Right ventricle myocardium superior (tissue), 1 donor: ENCODE measurements at regions not wholly inside any gene's neighbourhood (a gene's known extent, or its start where the extent isn't known, plus 50 kb on each side); places are given as distances from the start of the nearest gene placed in this dataset.
A peak's percentile ranks its signal among the peaks of the same experiment; 100 is the strongest.
"Not testable (repeated sequence)": the region's sequence is repeated elsewhere in the genome, so short reads cannot be mapped to it uniquely, and the experiment has no call there.

Experiments
- ATAC-seq: fragments of 200-7000 bp; cut with Tn5 transposase; one replicate; pipeline ENCODE4 v1.9.1; 2020; ENCODE audit warnings: mild to moderate bottlenecking; ENCODE audit not compliant: poor library complexity
- DNase-seq: peaks from one replicate; pipeline ENCODE4 v3.0.0-alpha.2; 2020
- intact Hi-C: fragments of 100-400 bp; cut with DNase I; formaldehyde crosslinking; loops from one replicate; pipeline ENCODE4 v1.11.2; 2022
- donor health status: DM: no; HTN: yes; CAD: no; lungs with severe emphysema.

DNA sequence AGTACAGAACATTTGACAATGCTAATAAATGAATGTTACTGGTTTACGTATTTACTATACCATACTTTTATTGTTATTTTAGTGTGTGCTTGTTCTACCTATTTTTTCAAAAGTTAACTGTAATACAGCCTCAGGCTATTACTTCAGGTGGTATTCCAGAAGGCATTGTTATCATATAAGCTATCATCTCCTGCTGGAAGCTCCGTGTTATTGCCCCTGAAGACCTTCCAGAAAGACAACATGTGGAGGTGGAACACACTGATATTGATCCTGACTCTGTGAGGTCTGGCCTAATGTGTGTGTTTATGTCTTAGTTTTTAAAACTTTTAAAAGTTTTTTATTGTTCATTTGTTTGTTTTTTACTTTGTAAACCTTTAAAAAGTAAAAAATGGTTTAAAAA lies 509.8 kb upstream of the SPRY2 start:
- DNase-seq (no peak), ATAC-seq (no peak)
- intact Hi-C loops, result no loop called here

DNA sequence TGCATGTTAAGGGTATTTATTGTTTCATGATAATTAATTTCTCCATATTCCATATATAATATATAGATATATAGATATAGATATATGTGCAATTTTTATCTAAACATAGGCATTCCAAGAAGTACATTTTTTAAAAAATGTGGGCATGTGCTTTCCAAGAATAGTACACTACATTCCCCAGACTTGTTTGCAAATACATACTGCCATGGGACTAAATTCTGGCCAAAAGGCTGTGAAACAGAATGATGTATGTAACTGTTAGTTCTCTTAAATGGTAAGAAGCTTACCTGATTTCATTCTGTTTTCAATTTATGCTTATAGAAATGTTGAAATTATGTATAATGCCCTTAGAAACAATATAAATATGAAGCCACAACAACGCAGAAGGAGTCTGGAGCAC lies 503.2 kb upstream of the SPRY2 start:
- intact Hi-C loops, result no loop called here
- DNase-seq (no peak), ATAC-seq (no peak)

DNA sequence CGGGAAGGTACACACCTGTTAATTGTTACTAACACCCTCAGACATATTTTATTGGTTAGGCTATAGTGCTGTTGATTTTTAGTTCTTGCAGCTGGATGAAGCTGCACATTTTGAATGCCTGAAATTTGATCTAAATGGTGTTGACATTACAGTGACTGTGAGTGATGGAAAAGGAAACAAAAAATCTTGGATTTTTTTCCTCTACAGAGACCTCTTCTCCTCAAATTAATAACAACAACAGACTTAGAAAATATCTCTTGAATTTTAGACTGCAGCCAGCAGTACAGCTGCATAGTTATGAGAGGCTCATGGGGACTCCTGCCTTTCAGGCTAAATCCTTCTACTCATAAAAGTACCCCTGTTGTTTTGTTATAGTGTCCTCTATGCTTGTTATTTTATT lies 500.5 kb upstream of the SPRY2 start:
- intact Hi-C loops, result no loop called here
- ATAC-seq (peak; percentile 53), DNase-seq (no peak)

DNA sequence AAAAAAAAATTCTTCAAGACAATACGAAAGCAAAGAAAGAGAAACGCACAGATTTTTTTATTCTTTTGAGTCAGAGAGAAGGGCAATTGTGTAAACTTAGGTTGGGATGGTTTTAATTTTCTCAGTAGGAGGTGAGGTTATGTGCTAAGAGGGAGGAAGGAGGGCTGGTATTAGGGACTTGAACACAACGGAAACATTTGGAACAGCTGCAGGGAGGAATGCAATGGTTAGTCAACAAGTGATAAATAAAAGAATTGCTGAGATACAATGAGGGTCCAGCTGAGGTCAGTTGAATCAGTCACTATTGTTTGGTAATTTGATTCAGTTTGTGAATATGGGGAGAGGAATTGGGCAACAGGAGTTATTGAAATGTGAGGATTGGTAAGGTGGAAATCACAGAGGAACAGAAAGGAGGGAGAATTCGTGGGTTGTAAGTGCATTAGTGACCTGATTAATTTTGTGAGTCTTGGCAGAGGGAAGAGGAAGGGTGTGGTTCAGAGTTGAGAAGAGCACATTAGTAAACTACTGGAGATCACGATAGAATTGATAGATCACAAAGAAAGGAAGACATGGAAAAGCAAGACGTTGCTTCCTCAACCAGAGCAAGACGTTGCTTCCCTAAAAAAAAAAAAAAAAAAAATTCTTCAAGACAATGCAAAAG lies 499.5 kb upstream of the SPRY2 start:
- intact Hi-C loops, result no loop called here
- DNase-seq (no peak), ATAC-seq (peak; percentile 80)

DNA sequence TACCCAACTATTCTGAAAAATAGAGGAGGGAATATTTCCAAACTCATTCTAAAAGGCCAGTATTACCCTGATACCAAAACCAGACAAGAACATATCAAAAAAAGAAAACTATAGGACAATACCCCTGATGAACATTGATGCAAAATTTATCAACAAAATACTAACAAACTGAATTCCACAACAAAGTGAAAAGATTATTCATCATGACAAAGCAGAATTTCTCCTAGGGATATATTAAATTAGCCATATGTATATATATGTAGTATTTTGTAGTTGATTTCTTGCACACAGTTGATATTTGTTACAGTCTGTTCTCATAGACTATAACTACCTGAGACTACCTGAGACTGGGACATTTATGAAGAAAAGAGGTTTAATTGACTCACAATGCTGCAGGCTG lies 495.0 kb upstream of the SPRY2 start:
- ATAC-seq (no peak), DNase-seq (no peak)
- intact Hi-C loops, result no loop called here

DNA sequence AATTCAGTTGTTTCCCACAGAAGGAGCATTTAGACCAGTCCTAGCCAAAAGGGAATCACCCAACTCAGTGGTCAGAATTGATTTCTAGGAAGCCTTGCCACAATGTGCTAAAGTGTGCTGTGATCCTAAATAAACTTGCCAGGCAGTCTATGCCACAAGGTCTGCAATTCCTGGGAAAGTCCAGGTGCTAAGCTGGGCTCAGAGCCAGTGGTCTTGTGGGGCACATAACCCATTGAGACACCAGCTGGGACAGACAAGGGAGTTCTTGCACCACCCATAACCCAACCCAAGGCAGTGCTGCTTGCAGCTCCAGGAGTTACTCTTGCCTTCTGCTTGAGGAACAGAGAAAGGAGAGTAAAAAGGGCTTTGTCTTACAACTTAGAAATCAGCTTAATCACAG lies 489.5 kb upstream of the SPRY2 start:
- DNase-seq, result no peak
- intact Hi-C loops, result no loop called here
- no peak for ATAC-seq

DNA sequence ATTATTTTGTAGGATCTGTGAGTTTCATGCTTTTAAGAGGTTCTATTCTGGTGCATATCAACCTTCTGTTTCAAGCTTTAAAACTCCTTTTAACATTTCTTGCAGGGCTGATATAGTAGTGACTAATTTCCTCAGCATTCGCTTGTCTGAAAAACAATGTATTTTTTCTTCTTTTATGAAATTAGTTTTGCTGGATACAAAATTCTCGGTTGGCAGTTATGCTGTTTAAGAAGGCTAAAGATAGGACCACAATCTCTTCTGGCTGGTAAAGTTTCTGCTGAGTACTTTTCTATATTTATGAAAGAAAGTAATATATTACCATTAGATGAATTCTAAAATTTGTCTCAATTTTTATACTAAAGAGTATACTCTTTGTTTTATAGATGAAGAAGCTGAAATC lies 487.8 kb upstream of the SPRY2 start:
- DNase-seq (no peak), ATAC-seq (no peak)
- intact Hi-C loops, result no loop called here

DNA sequence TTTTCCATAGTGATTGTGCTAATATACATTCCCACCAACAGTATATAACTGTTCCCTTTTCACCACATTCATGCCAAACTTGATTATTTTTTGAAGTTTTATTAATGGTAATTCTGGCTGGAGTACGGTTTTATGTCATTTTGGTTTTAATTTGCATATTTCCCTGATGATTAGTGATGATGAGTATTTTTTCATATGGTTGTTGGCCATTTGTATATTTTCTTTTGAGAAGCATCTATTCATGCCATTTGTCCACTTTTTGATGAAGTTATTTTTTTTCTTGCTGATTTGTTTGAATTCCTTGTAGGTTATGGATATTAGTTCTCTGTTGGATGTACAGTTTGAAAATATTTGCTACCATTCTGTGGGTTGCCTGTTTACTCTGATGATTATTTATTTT lies 484.4 kb upstream of the SPRY2 start:
- no peak for DNase-seq
- ATAC-seq, result no peak
- intact Hi-C loops, result no loop called here

DNA sequence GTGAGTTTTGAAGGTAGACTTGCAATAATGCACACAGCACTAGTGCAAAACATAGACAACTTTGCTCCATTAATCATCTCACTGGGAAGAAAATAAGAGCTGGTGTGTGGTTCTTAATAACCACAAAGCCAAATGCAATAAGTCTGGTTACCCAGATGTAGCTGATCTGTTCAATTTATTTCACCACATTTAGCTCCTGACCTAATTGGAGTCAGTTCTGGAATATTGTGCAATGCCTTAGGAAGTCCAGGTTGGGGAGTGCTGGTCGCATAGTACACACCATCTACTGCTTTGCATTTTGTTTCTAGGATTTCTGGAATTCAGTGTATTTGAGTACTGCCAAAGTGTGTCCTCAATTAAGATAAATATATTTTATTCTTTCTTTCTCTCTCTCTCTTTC lies 483.3 kb upstream of the SPRY2 start:
- intact Hi-C loops, result no loop called here
- ATAC-seq, result peak; percentile 95
- DNase-seq, result no peak

DNA sequence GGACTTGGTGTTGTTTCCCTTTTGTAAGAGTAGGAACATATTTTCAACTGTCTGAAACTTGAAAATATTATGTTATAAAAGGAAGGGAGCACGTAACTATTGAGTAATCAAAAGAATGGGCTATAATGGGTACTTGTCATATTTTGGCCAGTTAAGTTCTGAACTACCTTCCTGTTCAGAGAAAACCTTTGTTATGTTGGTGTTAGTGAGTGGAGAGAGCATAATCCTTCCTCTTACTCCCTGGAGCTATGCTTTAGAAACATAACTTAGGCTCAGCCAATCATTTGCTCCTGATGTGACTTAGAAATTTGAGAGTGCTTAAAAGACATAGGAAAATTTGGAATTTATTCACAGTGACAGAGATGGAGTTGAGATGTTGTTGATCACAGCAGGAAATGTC lies 482.5 kb upstream of the SPRY2 start:
- no peak for DNase-seq
- intact Hi-C loops, result no loop called here
- ATAC-seq, result peak; percentile 31

DNA sequence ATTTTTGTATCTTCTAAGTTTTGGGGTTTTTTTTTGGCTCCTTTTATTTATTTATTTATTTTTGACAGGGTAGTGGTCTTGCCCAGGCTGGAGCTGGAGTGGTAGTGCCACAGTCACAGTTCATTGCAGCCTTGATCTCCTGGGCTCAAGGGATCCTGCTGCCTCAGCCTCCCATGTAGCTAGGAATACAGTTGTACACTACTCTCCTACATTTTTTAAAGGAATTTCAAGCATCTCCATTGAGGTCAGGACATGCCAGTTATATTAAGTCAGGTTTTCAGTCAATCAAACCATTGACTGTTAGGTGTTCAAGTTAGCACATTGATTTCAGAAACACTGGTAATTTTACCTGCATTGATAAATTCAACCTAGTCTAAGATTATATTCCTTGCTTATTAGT lies 480.5 kb upstream of the SPRY2 start:
- intact Hi-C loops, result no loop called here
- ATAC-seq (no peak), DNase-seq (no peak)

DNA sequence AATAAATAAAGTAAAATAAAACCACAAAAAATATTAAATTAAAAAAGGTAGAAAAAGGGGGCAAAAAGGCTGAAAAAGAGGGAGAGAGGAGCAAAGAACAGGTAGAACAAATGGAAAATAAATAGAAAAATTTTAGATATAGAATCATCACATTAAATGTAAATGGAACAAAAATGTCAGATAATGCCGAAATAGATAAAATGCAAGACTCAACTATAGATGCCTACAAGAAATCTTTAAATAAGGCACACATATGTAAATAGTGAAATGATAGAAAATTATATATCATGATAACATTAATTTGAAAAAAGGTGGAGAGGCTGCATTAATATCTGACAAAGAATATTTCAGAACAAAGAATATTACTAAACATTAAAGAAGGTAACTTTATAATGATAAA lies 477.1 kb upstream of the SPRY2 start:
- intact Hi-C loops, result no loop called here
- no peak for DNase-seq
- no peak for ATAC-seq

DNA sequence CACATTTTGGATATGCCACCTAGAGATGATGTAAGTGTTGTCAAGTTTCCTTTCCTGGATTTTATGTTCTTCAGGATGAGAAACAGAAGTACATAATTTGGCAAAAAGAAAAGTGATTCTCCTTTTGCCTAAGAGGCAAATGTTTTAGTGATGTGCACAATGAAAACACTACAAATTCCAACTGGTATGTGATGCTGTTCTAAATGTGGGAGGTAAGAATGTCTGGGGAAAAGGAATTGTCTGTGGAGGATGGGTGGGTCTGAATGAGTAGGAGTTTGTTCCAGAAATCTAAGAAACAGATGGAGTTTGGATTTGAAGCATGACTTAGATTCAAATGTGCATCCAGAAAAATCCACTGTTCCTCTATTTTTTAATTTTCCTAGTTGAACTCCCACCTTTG lies 473.6 kb upstream of the SPRY2 start:
- peak; percentile 64 for ATAC-seq
- intact Hi-C loops, result no loop called here

DNA sequence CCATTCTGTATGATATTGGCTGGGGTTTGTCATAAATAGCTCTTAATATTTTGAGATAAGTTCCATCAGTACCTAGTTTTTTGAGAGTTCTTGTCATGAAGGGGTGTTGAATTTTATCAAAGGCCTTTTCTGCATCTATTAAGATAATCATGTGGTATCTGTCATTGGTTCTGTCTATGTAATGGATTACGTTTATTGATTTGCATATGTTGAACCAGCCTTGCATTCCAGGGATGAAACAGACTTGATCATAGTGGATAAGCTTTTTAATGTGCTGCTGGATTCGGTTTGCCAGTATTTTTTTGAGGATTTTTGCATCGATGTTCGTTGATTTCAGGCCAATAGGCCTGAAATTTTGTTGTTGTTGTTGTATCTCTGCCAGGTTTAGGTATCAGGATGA lies 469.4 kb upstream of the SPRY2 start:
- intact Hi-C loops, ATAC-seq: not testable (repeated sequence)

More for the DNA sequence above, 473.6 kb upstream of the SPRY2 start:
- DNase-seq, result no peak

DNA sequence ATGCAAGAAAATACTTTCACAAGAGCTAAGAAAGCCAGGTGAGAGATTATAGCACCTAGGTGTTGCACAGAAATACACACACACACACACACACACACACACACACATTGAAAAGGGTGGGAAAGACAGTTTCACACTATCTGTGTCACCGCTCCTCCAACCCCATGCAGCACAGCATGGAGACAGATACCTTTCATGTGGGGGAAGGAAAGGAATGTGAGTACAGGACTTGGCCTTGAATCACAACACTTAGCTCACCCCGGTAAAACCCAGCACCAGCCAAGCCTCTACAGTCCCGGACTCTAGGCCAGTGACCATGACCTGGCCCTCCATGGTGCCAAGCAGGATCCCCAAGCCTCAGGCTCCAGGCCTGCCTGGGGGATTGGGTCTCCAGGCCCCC lies 462.0 kb upstream of the SPRY2 start:
- no peak for DNase-seq

More for the DNA sequence above, 469.4 kb upstream of the SPRY2 start:
- DNase-seq, result not testable (repeated sequence)

DNA sequence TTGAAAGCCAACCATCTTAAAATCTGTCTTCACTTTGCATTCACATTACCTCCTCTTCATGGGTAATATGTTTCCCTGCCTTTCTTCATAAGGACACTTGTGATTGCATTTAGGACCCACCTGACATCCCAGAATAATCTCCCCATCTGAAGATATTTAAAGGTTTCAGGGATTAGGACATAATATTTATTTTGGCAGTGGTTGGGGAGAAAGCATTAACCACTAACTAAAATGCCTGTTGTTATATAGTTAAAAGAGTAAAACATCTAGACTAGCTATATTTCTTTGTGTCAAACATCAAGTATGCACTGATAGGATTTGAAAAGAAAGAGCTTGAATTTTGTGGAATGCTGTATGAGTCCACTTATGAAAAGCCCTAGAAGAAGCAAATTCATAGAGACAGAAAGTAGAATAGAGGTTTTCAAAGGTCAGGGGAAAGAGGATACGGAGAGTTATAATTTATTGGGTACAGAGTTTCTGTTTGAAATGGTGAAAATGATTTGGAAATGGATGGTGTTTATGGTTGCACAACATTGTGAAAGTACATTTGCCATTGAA lies 457.7 kb upstream of the SPRY2 start:
- intact Hi-C loops, result no loop called here
- ATAC-seq, result no peak

More for the DNA sequence above, 462.0 kb upstream of the SPRY2 start:
- no peak for ATAC-seq
- intact Hi-C loops, result no loop called here

DNA sequence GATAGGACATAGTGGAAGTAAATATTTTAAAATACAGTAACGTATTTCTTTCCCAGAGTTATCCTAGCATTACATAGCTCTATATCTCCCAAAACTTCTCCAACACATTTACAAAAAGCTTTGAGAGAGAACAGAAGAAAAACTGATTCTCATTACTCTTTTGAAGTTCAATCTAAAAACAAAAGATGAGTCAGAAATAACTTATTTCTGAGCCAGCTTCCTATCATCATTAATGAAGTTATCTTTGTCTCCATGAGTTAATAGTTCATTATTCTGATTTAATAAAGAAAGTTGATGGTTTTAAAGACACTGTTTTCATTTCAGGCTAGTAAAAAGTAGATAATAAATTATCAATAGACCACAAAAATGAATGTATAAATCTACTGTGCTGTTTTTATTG lies 446.7 kb upstream of the SPRY2 start:
- DNase-seq (no peak), ATAC-seq (no peak)
- intact Hi-C loops, result no loop called here

More for the DNA sequence above, 457.7 kb upstream of the SPRY2 start:
- no peak for DNase-seq

DNA sequence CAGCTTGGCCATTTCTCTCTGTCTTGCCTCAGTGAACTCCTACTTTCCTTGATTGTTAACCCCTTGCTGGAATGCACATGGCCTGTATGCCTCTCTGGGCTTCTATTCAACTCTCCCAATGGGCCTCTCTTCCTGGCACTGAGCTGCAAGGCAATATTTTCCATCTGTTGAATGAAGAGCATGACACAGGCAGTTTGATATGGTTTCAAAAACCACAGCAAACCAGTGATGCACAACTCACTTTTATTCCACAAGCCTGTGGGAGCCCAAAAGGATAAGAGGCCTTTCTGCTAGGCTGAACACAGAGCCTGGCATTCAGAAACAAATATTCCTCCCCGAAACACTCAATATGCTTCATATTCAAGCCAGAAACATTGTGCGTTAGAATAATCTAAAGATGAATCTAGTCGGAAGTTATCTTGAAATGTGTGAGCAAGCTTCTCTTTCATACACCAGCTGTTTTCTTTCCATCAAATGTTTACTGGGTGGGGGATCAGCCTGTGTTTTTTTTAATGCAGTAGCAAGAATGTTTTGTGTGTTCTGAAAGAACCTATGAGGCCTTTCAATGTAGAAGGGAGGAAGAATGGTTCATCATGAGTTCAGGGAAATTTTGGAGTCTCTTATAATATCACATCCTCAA lies 443.1 kb upstream of the SPRY2 start:
- DNase-seq (no peak), ATAC-seq (peak; percentile 71)
- intact Hi-C loops, result no loop called here

DNA sequence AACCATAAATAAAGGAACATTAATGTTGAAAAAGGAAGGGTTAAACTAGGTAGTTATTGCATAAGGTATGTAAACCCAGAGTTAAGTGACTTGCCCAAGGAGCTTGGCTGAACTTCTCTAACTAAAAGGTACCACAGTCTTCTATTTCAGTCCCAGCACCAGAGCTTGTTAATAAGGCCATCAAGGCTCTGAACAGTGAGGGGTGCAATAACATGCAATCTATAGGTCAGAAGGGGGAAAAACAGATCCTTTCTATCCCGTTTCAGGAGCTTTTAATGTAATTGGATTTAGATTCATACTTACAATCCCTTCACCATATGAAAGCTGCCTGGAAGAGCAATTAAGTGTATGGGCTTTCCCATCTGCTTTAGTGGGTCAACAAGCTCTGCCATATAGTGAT lies 441.5 kb upstream of the SPRY2 start:
- no peak for ATAC-seq
- DNase-seq, result no peak
- intact Hi-C loops, result no loop called here

DNA sequence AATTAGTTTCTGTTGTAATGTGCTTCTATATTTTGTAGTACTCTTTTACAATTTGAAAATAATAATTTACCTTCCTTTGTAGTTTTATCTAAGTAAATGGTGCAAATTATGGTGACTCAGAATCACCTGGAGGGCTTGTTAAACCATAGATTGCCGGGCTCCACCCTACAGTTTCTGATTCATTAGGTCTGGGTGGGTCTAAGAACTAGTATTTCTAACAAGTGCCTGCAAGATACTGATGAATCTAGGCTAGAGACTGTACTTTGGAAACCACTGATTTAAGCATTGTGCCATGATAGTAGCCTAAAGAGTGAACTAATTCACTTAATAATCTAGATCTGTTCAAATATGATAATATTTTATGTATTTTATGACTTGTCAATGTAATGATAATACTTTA lies 437.4 kb upstream of the SPRY2 start:
- DNase-seq, result no peak
- intact Hi-C loops, result no loop called here
- no peak for ATAC-seq

DNA sequence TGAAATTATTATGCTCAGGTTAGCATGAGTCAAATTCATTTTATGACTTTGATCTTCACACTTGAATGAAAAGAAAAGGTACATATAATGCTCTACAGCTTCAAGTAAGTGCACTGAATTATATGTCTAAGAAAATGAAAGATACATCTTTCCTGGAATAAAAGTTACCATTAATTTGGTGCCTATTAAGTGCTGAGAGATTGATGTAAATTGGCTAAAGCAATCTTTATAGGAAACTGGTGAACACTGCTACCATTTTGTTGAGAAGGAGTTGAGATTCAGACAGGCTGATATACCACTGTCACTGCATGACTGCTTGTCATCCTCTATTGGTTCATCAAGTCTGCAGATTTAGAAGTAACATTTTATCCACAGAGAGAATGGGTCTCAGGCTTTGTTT lies 416.8 kb upstream of the SPRY2 start:
- no peak for ATAC-seq
- DNase-seq, result no peak
- intact Hi-C loops, result no loop called here
